ENCODE measurements at regions not wholly inside any gene's neighbourhood (a gene's known extent, or its start where the extent isn't known, plus 50 kb on each side); places are given as distances from the start of the nearest gene placed in this dataset.

DNA sequence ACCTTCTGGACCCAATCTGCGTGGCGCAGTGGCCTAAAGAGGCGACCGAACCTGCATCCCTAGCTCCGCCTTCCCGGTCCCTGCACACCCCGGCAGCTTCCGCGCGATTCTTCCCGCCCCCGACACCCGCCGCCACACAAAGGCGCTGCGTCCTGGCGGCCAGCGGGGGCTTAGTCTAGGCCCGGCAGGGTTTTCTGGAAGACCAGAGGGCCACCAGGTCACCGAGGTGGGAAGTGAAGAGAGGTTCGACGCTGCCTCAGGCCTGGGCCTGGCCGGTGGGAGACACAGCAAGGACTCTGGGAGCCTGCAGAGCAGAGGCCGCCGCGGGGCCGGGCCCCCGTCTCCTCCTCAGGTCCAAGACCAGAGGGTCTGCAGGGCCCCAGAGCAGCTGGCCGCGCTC lies 154.9 kb downstream of the OR2B2 start:
- H3K4me3 ChIP-seq (ENCODE audit: low read depth, low read length), result peak overlapping the region; percentile 29
- TF ChIP-seq, protein P1, sequence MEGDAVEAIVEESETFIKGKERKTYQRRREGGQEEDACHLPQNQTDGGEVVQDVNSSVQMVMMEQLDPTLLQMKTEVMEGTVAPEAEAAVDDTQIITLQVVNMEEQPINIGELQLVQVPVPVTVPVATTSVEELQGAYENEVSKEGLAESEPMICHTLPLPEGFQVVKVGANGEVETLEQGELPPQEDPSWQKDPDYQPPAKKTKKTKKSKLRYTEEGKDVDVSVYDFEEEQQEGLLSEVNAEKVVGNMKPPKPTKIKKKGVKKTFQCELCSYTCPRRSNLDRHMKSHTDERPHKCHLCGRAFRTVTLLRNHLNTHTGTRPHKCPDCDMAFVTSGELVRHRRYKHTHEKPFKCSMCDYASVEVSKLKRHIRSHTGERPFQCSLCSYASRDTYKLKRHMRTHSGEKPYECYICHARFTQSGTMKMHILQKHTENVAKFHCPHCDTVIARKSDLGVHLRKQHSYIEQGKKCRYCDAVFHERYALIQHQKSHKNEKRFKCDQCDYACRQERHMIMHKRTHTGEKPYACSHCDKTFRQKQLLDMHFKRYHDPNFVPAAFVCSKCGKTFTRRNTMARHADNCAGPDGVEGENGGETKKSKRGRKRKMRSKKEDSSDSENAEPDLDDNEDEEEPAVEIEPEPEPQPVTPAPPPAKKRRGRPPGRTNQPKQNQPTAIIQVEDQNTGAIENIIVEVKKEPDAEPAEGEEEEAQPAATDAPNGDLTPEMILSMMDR (IDR thresholded peaks at IDR 0.05; ENCODE audit: insufficient read depth, low read depth, low read length), result no peak
- DNase-seq (ENCODE audit: low read depth), result no peak

DNA sequence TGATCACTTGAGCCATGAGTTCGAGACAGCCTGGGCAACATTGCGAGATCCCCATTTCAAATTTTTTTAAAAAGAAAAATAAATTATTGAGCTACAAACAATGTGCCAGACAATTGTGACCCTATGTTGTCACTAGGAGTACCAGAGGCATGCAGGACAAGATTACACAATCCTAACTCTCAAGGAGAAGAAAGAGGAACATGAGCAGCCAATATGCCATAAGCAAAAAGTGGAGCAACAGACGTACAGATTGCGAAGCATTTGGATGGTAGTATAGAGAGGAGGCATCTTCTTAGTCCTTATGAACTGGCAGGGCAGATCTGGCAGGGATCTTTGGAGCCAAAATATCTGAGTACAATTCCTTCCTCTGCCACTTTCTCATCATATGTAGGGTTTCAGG lies 156.4 kb downstream of the OR2B2 start:
- TF ChIP-seq, protein P1 (IDR thresholded peaks at IDR 0.05; ENCODE audit: insufficient read depth, low read depth, low read length), result no peak
- no peak overlapping the region for H3K4me3 ChIP-seq (ENCODE audit: low read depth, low read length)
- DNase-seq (ENCODE audit: low read depth), result no peak

DNA sequence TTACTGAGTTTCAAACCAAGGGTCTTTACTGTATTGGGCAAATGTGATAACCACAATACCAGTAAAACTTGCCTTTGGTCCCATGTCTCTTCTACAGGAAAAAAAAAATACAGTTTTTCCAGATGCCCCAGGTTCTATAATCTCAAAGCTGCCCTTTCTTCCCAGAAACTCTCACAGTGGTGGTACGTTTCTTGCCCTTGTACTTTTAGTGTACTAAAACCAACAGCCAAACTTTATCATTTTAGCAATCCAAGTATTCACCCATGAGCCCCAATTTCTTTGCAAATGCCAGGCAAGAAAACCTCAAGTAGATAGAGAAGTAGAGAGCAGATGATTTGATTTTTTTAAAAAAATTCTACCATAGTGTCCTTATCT lies 157.8 kb downstream of the OR2B2 start:
- peak overlapping the region; percentile 97 for H3K4me3 ChIP-seq (ENCODE audit: low read depth, low read length)
- TF ChIP-seq, protein P1 (IDR thresholded peaks at IDR 0.05; ENCODE audit: insufficient read depth, low read depth, low read length), result no peak
- DNase-seq (ENCODE audit: low read depth), result no peak

DNA sequence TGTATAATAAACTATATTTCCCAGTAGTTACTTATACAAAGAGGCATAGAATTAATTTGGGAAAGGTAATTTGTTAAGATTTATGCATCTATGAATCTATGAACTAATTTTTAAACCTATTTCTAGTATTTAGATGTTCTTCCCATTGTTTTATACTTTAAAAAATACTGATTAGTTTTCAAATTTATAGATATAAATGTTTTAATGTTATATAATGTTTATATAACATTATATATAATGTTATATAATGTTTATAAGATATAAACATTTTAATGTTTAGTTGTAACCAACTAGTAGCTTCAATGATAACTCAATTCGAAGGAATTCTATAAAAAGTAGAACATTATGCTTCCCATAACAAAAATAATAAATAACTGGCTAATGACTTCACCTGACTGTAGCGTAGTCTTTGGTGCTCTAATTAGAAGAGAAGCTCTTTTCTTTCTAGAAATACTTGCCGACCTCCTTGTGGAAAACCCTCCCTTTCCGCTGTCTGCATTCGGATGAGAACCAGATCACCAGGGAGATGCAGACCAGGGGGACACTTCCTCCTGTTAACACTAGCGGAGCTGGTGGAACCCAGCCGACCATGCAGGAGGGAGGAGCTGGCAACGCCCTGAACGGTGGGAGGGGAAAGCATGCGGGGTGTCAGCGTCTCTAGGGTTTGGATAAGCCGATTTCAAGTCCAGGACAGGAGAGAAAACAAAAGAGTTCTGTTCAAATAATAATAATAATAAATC lies 158.4 kb downstream of the OR2B2 start:
- TF ChIP-seq, protein P1 (IDR thresholded peaks at IDR 0.05; ENCODE audit: insufficient read depth, low read depth, low read length), result peak; percentile 23
- DNase-seq (ENCODE audit: low read depth), result peak; percentile 78
- peak overlapping the region; percentile 97 for H3K4me3 ChIP-seq (ENCODE audit: low read depth, low read length)

DNA sequence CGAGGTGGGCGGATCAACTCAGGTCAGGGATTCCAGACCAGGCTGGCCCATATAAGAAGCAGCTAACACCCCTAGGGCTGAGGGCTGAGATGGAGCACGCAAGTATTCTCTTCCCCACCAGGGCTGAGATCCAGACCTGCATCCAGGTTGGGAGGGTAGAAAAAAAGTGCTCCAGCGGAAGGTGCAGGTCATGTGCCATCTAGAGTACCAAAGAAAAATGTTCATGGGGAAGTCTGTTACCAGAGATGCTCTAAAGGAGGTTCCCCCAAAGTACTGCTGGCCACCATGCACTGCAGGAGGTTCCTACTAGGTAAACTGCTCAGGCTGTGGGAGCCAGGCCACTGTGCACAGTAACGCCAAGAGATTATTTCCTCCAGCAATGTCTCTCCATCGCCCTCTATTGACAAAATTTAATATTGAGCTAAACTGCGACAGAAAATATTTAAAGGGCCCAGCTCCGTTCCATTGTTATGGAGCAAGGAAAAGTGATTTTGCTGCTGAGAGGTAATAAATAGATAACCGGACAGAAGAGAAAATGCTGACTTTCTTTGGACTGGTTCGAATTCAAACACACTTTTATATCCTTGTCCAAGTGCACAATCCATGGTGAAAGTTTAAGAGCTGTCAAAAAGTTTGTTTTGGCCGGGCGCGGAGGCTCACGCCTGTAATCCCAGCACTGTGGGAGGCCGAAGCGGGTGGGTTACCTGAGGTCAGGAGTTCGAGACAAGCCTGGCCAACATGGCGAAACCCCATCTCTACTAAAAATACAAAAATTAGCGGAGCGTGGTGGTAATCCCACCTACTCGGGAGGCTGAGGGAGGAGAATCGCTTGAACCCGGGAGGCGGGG lies 159.9 kb downstream of the OR2B2 start:
- peak; percentile 85 for DNase-seq (ENCODE audit: low read depth)
- TF ChIP-seq, protein P1 (IDR thresholded peaks at IDR 0.05; ENCODE audit: insufficient read depth, low read depth, low read length), result peak; percentile 85
- peak overlapping the region; percentile 97 for H3K4me3 ChIP-seq (ENCODE audit: low read depth, low read length)

DNA sequence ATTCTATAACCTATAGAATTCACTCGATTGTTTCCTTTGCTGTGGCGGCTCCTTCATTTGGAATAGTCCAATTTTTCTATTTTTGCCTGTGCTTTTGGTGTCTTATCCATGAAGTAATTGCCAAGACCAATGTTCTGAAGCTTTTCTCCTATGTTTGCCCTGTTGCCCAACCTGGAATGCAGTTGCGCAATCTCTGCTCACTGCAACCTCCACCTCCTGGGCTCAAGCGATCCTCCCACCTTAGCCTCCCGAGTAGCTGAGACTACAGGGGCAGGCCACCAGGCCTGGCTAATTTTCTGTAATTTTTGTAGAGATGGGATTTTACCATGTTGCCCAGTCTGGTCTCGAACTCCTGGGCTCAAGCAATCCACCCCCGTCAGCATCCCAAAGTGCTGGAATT lies 163.5 kb downstream of the OR2B2 start:
- TF ChIP-seq, protein P1 (IDR thresholded peaks at IDR 0.05; ENCODE audit: insufficient read depth, low read depth, low read length), result no peak
- H3K4me3 ChIP-seq (ENCODE audit: low read depth, low read length), result no peak overlapping the region
- no peak for DNase-seq (ENCODE audit: low read depth)

All from fibroblast of villous mesenchyme (primary cell).